Heart left ventricle (tissue), 13 donors: ENCODE measurements at regions not wholly inside any gene's neighbourhood (a gene's known extent, or its start where the extent isn't known, plus 50 kb on each side); places are given as distances from the start of the nearest gene placed in this dataset.

Experiments
- POLR2A ChIP-seq, 2 donors: fragments of 450-650 bp; IDR thresholded peaks; one replicate each; pipeline ENCODE4 v1.6.1; 2017; ENCODE audit warnings: antibody characterized with exemption in 2 of 2, mild to moderate bottlenecking in 2 of 2, moderate library complexity in 2 of 2
- TF ChIP-seq, protein P1 (sequence below), 12 donors: fragments of 200-600 bp; sonication (generic) in 4 of 12; IDR thresholded peaks; one replicate each; pipeline versions ENCODE4 v1.5.0 to v1.8.0; 2018 to 2022; ENCODE audit warnings: antibody characterized with exemption in 12 of 12, mild to moderate bottlenecking in 5 of 12
- donor health status: ischemic (EF 13 %, LVEDD 7.1; RV severe dilation, severe dysfunction).
- donor health status: DM: no; HTN: yes; CAD: no.
- donor health status: DM: no; HTN: no; CAD: no.
- donor health status: ischemic (EF 25% LVEDD 6.9; RV normal size, moderate dysfunction).
- donor health status: ischemic (EF 25% LVEDD 5.7; RV mildly dilated, moderate dysfunction).
- donor health status: ischemic (EF 35%, LVEDD 5.7; RV mildly dilated, moderate dysfunction).
- donor health status: nonischemic (EF 11% LVEDD 7.7; RV severe dilation, severe dysfunction).
- donor health status: DM: yes; HTN: yes; CAD: no.
- donor health status: PGD.
- donor health status: ischemic (EF 29% LVEDD 5.4; RV normal size, mild dysfunction).
- donor health status: nonischemic (EF 23%, LVEDD 6.1; RV moderate dilation, normal function).

DNA sequence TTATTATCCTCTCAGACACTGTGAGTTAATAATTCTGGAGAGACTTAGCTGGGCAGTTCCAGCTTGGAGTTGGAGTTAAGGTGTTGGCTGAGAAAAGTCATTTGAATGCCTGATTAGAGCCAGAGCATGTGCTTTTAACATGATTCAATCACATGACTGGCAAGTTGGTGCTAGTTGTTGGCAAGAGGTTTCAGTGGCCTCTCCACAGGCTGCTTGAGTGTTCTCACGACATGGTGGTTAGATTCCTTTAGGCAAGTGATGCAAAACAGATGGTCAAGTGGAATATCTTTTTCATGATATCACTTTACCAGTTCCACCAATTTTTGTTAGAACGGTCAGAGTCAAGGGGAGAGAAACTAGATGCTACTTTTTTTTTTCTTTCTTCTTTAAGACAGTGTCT lies 262.7 kb upstream of the FN1 start:
- TF ChIP-seq, protein P1, sequence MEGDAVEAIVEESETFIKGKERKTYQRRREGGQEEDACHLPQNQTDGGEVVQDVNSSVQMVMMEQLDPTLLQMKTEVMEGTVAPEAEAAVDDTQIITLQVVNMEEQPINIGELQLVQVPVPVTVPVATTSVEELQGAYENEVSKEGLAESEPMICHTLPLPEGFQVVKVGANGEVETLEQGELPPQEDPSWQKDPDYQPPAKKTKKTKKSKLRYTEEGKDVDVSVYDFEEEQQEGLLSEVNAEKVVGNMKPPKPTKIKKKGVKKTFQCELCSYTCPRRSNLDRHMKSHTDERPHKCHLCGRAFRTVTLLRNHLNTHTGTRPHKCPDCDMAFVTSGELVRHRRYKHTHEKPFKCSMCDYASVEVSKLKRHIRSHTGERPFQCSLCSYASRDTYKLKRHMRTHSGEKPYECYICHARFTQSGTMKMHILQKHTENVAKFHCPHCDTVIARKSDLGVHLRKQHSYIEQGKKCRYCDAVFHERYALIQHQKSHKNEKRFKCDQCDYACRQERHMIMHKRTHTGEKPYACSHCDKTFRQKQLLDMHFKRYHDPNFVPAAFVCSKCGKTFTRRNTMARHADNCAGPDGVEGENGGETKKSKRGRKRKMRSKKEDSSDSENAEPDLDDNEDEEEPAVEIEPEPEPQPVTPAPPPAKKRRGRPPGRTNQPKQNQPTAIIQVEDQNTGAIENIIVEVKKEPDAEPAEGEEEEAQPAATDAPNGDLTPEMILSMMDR (IDR thresholded peaks at IDR 0.05) = no peak
- no peak for TF ChIP-seq POLR2A (IDR thresholded peaks at IDR 0.05)
